Cardiac muscle cell (in vitro differentiated cells and primary cell): ENCODE measurements at regions not wholly inside any gene's neighbourhood (a gene's known extent, or its start where the extent isn't known, plus 50 kb on each side); places are given as distances from the start of the nearest gene placed in this dataset.
"Not testable (repeated sequence)": the region's sequence is repeated elsewhere in the genome, so short reads cannot be mapped to it uniquely, and the experiment has no call there.

Experiments used
- DNase-seq, 2 donors: peaks; one replicate each; pipeline versions ENCODE4 v3.0.0 to v3.0.0-alpha.2; 2010 to 2017; ENCODE audit warnings: low read depth in 1 of 2, low spot score in 1 of 2
- H3K27ac ChIP-seq: fragments of 200-600 bp; sonication (generic); 2 replicates; pipeline ENCODE4 v1.5.1; 2016
- H3K27me3 ChIP-seq: fragments of 200-600 bp; sonication (generic); 2 replicates; pipeline ENCODE4 v1.6.0; 2016; ENCODE audit warnings: control low read depth
- H3K36me3 ChIP-seq: fragments of 200-600 bp; sonication (generic); 2 replicates; pipeline ENCODE4 v1.5.1; 2016; ENCODE audit warnings: control low read depth
- H3K4me1 ChIP-seq: fragments of 200-600 bp; sonication (generic); 2 replicates; pipeline ENCODE4 v1.8.1; 2017; ENCODE audit warnings: low read depth, mild to moderate bottlenecking, mixed run types
- H3K4me3 ChIP-seq: fragments of 200-600 bp; sonication (generic); 2 replicates; pipeline ENCODE4 v1.5.1; 2016; ENCODE audit warnings: mild to moderate bottlenecking
- H3K9me3 ChIP-seq: fragments of 200-600 bp; sonication (generic); 2 replicates; pipeline ENCODE4 v1.5.1; 2017; ENCODE audit warnings: low read depth, mild to moderate bottlenecking, control low read depth
- TF ChIP-seq, protein P1 (sequence below): IDR thresholded peaks from 2 replicates; pipeline ENCODE4 v1.5.1; 2012; ENCODE audit warnings: low read depth, mild to moderate bottlenecking, low read length

DNA sequence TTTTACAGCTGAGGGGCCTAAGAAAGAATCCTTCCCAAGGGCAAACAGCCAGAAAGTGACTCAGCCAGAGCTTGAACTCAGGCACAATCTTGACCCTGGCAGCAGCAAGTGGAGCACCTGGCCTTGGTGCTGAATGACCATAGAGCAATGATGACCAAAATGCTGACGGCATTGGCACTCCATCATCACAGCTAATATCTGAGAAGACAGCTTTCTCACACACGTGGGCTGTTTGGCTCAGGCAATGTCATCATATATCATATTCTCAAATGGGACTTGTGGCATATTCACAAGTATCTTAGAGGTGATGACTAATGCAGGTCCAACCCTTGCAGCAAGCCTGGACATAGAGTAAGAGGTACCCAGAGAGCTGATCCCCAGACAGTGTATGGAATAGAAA lies 443.9 kb upstream of the MYT1L start:
- no peaks in the 10 kb centered on the region for H3K27me3 ChIP-seq
- no peak overlapping the region for H3K4me3 ChIP-seq
- no peaks in the 10 kb centered on the region for H3K4me1 ChIP-seq
- no peaks in the 10 kb centered on the region for H3K36me3 ChIP-seq
- TF ChIP-seq, protein P1, sequence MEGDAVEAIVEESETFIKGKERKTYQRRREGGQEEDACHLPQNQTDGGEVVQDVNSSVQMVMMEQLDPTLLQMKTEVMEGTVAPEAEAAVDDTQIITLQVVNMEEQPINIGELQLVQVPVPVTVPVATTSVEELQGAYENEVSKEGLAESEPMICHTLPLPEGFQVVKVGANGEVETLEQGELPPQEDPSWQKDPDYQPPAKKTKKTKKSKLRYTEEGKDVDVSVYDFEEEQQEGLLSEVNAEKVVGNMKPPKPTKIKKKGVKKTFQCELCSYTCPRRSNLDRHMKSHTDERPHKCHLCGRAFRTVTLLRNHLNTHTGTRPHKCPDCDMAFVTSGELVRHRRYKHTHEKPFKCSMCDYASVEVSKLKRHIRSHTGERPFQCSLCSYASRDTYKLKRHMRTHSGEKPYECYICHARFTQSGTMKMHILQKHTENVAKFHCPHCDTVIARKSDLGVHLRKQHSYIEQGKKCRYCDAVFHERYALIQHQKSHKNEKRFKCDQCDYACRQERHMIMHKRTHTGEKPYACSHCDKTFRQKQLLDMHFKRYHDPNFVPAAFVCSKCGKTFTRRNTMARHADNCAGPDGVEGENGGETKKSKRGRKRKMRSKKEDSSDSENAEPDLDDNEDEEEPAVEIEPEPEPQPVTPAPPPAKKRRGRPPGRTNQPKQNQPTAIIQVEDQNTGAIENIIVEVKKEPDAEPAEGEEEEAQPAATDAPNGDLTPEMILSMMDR = no peak
- no peak overlapping the region for H3K27ac ChIP-seq
- no peaks in the 10 kb centered on the region for H3K9me3 ChIP-seq
- no peak for DNase-seq

DNA sequence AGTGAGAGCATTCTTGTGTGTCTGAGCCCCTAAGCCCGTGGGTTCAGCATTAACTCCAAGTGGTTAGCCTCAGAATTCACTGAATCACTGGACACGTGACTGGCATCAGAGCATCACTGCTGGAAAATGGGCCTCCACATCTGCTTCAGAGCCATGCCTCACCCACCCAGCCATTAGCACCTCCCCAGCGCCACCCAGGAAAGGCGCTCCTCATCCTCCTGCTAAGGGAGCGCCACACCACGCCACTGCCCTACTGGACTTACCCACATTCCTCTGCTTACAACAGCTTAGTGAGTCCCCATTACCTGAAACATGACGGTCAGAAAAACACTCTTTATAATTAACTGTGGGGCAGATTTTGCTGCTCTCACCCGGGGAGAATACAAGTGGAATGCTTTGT lies 442.6 kb upstream of the MYT1L start:
- no peaks in the 10 kb centered on the region for H3K9me3 ChIP-seq

DNA sequence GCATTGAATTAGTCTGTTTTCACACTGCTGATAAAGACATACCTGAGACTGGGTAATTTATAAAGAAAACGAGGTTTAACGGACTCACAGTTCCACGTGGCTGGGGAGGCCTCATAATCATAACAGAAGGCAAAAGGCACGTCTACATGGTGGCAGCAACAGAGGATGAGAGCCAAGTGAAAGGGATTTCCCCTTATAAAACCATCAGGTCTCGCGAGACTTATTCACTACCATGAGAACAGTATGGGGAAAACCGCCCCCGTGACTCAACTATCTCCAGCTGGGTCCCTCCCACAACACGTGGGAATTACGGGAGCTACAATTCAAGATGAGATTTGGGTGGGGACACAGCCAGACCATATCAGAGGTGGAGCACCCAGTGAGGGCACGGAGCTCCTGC lies 442.0 kb upstream of the MYT1L start:
- not testable (repeated sequence) for H3K9me3 ChIP-seq, DNase-seq, H3K27ac ChIP-seq, H3K4me3 ChIP-seq, H3K4me1 ChIP-seq, H3K36me3 ChIP-seq, H3K27me3 ChIP-seq

More for the DNA sequence above, 442.6 kb upstream of the MYT1L start:
- H3K4me1 ChIP-seq = no peaks in the 10 kb centered on the region
- H3K27ac ChIP-seq = no peak overlapping the region
- TF ChIP-seq, protein P1 = no peak
- no peaks in the 10 kb centered on the region for H3K27me3 ChIP-seq
- no peak for DNase-seq
- no peak overlapping the region for H3K4me3 ChIP-seq
- no peaks in the 10 kb centered on the region for H3K36me3 ChIP-seq

DNA sequence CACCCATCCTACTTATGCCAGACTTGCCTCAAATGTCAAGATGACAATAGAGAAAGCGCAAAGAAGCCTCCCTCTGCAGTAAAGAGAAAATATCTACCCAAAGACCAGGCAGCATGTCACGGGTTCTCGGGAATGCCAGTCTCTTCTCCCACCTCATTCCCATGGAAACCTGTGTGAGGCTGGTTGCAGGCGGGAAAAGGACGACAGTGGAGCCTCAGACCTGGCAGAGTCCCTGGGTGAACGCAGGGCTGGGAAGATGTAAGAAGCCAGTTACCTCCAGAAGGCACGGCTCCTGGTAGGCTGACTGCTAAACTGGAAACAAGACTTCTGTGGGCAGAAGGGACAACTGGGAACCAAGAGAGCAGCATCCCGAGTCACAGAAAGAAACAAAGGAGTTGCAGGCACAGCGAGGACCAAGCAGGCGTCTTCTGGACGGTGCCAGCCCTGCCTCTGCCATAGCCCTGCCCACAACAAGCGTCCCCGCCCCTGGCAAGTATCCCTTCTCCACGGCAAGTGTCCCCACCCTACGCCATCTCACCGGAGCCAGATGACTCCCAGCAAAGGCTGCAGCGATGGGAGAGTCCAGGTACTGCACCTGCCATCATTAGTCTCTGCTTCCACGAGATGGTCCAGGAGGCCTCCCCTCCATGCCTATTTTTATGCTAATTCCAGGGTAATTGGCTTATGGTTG lies 440.8 kb upstream of the MYT1L start:
- Histone ChIP-seq H3K4me3 (no peak overlapping the region), H3K36me3 (no peaks in the 10 kb centered on the region), H3K27ac (no peak overlapping the region), H3K4me1 (no peaks in the 10 kb centered on the region), H3K27me3 (no peaks in the 10 kb centered on the region), H3K9me3 (no peaks in the 10 kb centered on the region)
- TF ChIP-seq, protein P1 = no peak
- no peak for DNase-seq

DNA sequence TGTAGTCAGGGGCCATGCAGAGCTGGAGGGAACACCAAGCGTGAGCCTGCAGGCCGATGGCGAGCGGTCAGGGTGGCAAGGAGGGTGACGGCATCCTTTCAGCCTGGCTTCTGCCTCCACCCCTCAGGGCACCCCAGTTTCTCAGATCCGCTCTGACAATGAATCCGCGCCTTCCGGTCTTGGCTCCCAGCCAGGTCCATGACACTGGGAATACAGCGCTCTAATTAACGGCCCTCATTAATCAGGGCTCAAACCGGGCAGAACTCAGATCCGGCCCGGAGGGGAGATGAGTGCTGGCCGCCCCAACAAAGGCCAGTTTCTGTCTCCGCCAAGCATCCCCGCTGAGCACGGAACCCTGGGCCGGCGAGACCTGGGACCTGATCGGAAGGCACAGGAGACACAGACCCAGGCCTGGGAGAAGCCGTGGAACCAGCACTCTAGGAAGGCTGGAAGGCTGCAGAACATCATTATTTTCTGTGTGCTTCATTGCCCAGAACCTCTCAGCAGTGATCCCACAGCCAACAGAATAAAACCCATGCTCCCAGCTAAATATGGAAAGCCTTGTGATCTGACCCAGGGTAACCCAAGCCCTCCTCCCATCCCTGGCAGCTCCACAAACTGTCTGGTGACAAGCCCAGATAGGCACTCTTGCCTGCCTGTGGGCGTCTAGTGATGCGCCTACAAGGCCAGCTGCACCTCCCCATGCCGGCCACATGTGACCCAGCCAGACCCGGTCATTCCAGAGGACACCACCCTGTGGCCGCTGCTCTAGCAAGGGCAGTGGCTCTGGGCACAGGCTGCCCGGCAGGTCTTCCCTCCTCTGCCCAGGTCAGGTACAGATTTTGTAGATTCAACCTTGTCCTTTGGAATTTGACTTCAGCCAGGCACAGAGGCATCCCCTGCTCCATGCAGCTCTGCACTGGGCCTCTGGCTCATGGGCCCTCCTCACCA lies 438.7 kb upstream of the MYT1L start:
- no peak overlapping the region for H3K27ac ChIP-seq
- no peak overlapping the region for H3K4me3 ChIP-seq
- no peaks in the 10 kb centered on the region for H3K27me3 ChIP-seq
- H3K4me1 ChIP-seq = no peaks in the 10 kb centered on the region
- TF ChIP-seq, protein P1 = no peak
- no peaks in the 10 kb centered on the region for H3K36me3 ChIP-seq
- no peaks in the 10 kb centered on the region for H3K9me3 ChIP-seq
- DNase-seq = peak in 1 of 2 donors; percentile 22

DNA sequence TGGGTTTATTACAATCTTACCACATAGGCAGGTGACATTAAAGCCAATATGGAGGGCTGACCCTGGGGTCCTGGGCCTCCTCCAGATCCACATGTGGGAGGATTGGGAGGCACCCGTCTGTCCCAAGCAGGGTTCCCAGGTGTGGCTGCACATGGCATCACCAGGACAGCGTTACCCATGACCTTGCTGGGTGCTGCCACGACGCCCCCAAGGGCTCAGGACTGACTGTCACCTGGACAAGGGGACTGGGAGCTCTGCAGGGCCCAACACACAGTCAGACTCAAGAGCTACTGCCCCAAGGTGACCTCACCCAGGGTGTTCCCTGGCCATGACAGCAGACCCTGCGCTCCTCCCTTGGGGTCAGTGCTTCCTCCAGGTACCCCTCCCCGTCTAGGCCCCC lies 437.4 kb upstream of the MYT1L start:
- TF ChIP-seq, protein P1 = no peak
- H3K9me3 ChIP-seq = no peaks in the 10 kb centered on the region
- no peak overlapping the region for H3K27ac ChIP-seq
- no peaks in the 10 kb centered on the region for H3K4me1 ChIP-seq
- H3K4me3 ChIP-seq = no peak overlapping the region
- H3K27me3 ChIP-seq = no peaks in the 10 kb centered on the region
- DNase-seq = no peak
- no peaks in the 10 kb centered on the region for H3K36me3 ChIP-seq
